OCI-LY1 (cell line): ENCODE measurements at regions not wholly inside any gene's neighbourhood (a gene's known extent, or its start where the extent isn't known, plus 50 kb on each side); places are given as distances from the start of the nearest gene placed in this dataset.
"Not testable (repeated sequence)": the region's sequence is repeated elsewhere in the genome, so short reads cannot be mapped to it uniquely, and the experiment has no call there.

ENCODE experiments used
- H2AFZ ChIP-seq: fragments of 200-600 bp; sonication (generic), shearing (Covaris generic); 2 replicates; pipeline ENCODE4 v1.6.0; 2014; ENCODE audit warnings: antibody characterized with exemption, mild to moderate bottlenecking, low read length
- H3F3A ChIP-seq: fragments of 200-600 bp; sonication (generic), shearing (Covaris generic); 2 replicates; pipeline ENCODE4 v1.6.0; 2014; ENCODE audit warnings: mild to moderate bottlenecking, antibody characterized with exemption, low read length, moderate library complexity; ENCODE audit not compliant: insufficient read depth
- H3K27ac ChIP-seq: fragments of 200-600 bp; sonication (generic); 2 replicates; pipeline ENCODE4 v1.5.1; 2014; ENCODE audit warnings: low read length, mixed run types, mild to moderate bottlenecking, low read depth; ENCODE audit not compliant: poor library complexity, severe bottlenecking
- H3K27me3 ChIP-seq: fragments of 200-600 bp; sonication (generic); 2 replicates; pipeline ENCODE4 v1.6.0; 2014; ENCODE audit warnings: antibody characterized with exemption, mild to moderate bottlenecking, low read length, moderate library complexity; ENCODE audit not compliant: insufficient read depth
- H3K36me3 ChIP-seq: fragments of 200-600 bp; sonication (generic); 2 replicates; pipeline ENCODE4 v1.6.1; 2014; ENCODE audit warnings: mild to moderate bottlenecking, antibody characterized with exemption, low read length, moderate library complexity, mixed read lengths; ENCODE audit not compliant: insufficient read depth
- H3K4me1 ChIP-seq: fragments of 200-600 bp; sonication (generic); 2 replicates; pipeline ENCODE4 v1.5.1; 2014; ENCODE audit warnings: mild to moderate bottlenecking, low read length, moderate library complexity; ENCODE audit not compliant: insufficient read depth, severe bottlenecking
- H3K4me2 ChIP-seq: fragments of 200-600 bp; sonication (generic), shearing (Covaris generic); 2 replicates; pipeline ENCODE4 v1.6.1; 2014; ENCODE audit warnings: low read length
- H3K4me3 ChIP-seq: fragments of 200-600 bp; sonication (generic); 2 replicates; pipeline ENCODE4 v1.5.1; 2014; ENCODE audit warnings: low read length, low read depth, mild to moderate bottlenecking, mixed read lengths; ENCODE audit not compliant: poor library complexity, severe bottlenecking
- H3K79me2 ChIP-seq: fragments of 200-600 bp; shearing (Covaris generic); 2 replicates; pipeline ENCODE4 v1.6.1; 2016; ENCODE audit warnings: mixed run types, low read length, mixed read lengths; ENCODE audit not compliant: insufficient read depth
- H3K9ac ChIP-seq: fragments of 200-600 bp; sonication (generic), shearing (Covaris generic); 2 replicates; pipeline ENCODE4 v1.6.1; 2014; ENCODE audit warnings: mild to moderate bottlenecking, low read length, mixed read lengths
- H3K9me2 ChIP-seq: fragments of 200-600 bp; sonication (generic), shearing (Covaris generic); 2 replicates; pipeline ENCODE4 v1.6.1; 2014; ENCODE audit warnings: low read depth, mild to moderate bottlenecking, low read length, mixed read lengths
- H3K9me3 ChIP-seq: fragments of 200-600 bp; shearing (Covaris generic); 2 replicates; pipeline ENCODE4 v1.6.1; 2014; ENCODE audit warnings: low read length, mixed read lengths
- H4K20me1 ChIP-seq: fragments of 200-600 bp; sonication (generic), shearing (Covaris generic); 2 replicates; pipeline ENCODE4 v1.6.0; 2016; ENCODE audit warnings: mild to moderate bottlenecking, low read length; ENCODE audit not compliant: insufficient read depth
- CTCF ChIP-seq: fragments of 200-600 bp; sonication (generic), shearing (Covaris generic); IDR thresholded peaks from 2 replicates; pipeline ENCODE4 v1.5.1; 2017; ENCODE audit warnings: mild to moderate bottlenecking, antibody characterized with exemption, low read length, moderate library complexity, mixed read lengths
- EZH2 ChIP-seq: fragments of 200-600 bp; sonication (generic), shearing (Covaris generic); IDR thresholded peaks from 2 replicates; pipeline ENCODE4 v1.8.0; 2017; ENCODE audit warnings: borderline replicate concordance, mixed run types, mild to moderate bottlenecking, antibody characterized with exemption, low read length, moderate library complexity, mixed read lengths

GRCh38 chr10:59037018-59037389 is 139.4 kb upstream of the PHYHIPL start:
- H3K9me3 ChIP-seq = no peaks in the 10 kb centered on the region
- no peak overlapping the region for H3K9ac ChIP-seq
- H3F3A ChIP-seq = no peaks in the 10 kb centered on the region
- no peaks in the 10 kb centered on the region for H3K79me2 ChIP-seq
- no peaks in the 10 kb centered on the region for H3K4me1 ChIP-seq
- H3K27ac ChIP-seq = no peak overlapping the region
- H3K4me3 ChIP-seq = no peak overlapping the region
- no peak overlapping the region for H3K4me2 ChIP-seq
- no peak for TF ChIP-seq EZH2
- no peak for TF ChIP-seq CTCF
- no peaks in the 10 kb centered on the region for H3K9me2 ChIP-seq
- no peak overlapping the region for H2AFZ ChIP-seq
- H3K27me3 ChIP-seq = no peaks in the 10 kb centered on the region
- H3K36me3 ChIP-seq = no peaks in the 10 kb centered on the region
- no peaks in the 10 kb centered on the region for H4K20me1 ChIP-seq

- no peak for TF ChIP-seq EZH2
- no peak for TF ChIP-seq CTCF
- Histone ChIP-seq H2AFZ (no peak overlapping the region), H3K9ac (no peak overlapping the region), H3K9me3 (no peaks in the 10 kb centered on the region), H3K4me1 (no peaks in the 10 kb centered on the region), H3F3A (no peaks in the 10 kb centered on the region), H3K4me3 (no peak overlapping the region), H4K20me1 (no peaks in the 10 kb centered on the region), H3K4me2 (no peak overlapping the region), H3K9me2 (no peaks in the 10 kb centered on the region), H3K27ac (no peak overlapping the region), H3K36me3 (no peaks in the 10 kb centered on the region), H3K79me2 (no peaks in the 10 kb centered on the region), H3K27me3 (no peaks in the 10 kb centered on the region)
Observed at GRCh38 chr10:59037506-59037905, 138.9 kb upstream of the PHYHIPL start.

- H3K4me2 ChIP-seq, H3K9me3 ChIP-seq, H3K9ac ChIP-seq, H3K27ac ChIP-seq, H3F3A ChIP-seq, H2AFZ ChIP-seq, H4K20me1 ChIP-seq, H3K36me3 ChIP-seq, H3K9me2 ChIP-seq, H3K27me3 ChIP-seq, H3K4me3 ChIP-seq, H3K79me2 ChIP-seq, H3K4me1 ChIP-seq: not testable (repeated sequence)
Observed at GRCh38 chr10:59043358-59043757, 133.1 kb upstream of the PHYHIPL start.

- no peak overlapping the region for H3K27ac ChIP-seq
- H3F3A ChIP-seq = no peaks in the 10 kb centered on the region
- no peak overlapping the region for H3K9ac ChIP-seq
- H3K9me3 ChIP-seq = no peaks in the 10 kb centered on the region
- H3K4me1 ChIP-seq = no peaks in the 10 kb centered on the region
- no peaks in the 10 kb centered on the region for H3K36me3 ChIP-seq
- H3K4me2 ChIP-seq = no peak overlapping the region
- H4K20me1 ChIP-seq = no peaks in the 10 kb centered on the region
- H3K9me2 ChIP-seq = no peaks in the 10 kb centered on the region
- H3K4me3 ChIP-seq = no peak overlapping the region
- no peaks in the 10 kb centered on the region for H3K79me2 ChIP-seq
- no peak overlapping the region for H2AFZ ChIP-seq
- no peaks in the 10 kb centered on the region for H3K27me3 ChIP-seq
- TF ChIP-seq CTCF = no peak
- TF ChIP-seq EZH2 = no peak
Observed at GRCh38 chr10:59047180-59047579, 129.3 kb upstream of the PHYHIPL start.
